Endothelial cell of umbilical vein (primary cell): ENCODE measurements at regions not wholly inside any gene's neighbourhood (a gene's known extent, or its start where the extent isn't known, plus 50 kb on each side); places are given as distances from the start of the nearest gene placed in this dataset.

ENCODE experiments used
- BruUV-seq: library from RNA; stranded (reverse); fragments of 400-500 nt; replicated peaks from 2 replicates; lab custom pipeline; 2021; lab: Mats Ljungman, UMichigan
- CTCF ChIA-PET: fragments of 300-600, 350-600 bp; sonication (Branson Sonifier 250); formaldehyde crosslinking; loops from one replicate; lab custom pipeline; 2021; ENCODE audit warnings: antibody characterized with exemption, inconsistent platforms; lab: Charles Lee
- POLR2A ChIA-PET: fragments of 300-600, 350-600 bp; sonication (Branson Sonifier 250); formaldehyde crosslinking; loops from one replicate; lab custom pipeline; 2021; ENCODE audit warnings: antibody characterized with exemption, inconsistent platforms; lab: Charles Lee
- DNase-seq: peaks from one replicate; pipeline ENCODE4 v3.0.0-alpha.2; 2011; ENCODE audit warnings: low read depth, low spot score
- FAIRE-seq: peaks from 2 replicates; lab custom pipeline; 2011; peaks lifted over from hg19 to GRCh38; lab: Jason Lieb, UNC
- H2AFZ ChIP-seq: 2 replicates; pipeline ENCODE4 v1.6.0; 2012; ENCODE audit warnings: low read depth, low read length, control low read depth, inconsistent platforms
- H3K27ac ChIP-seq: 2 replicates; pipeline ENCODE4 v1.5.1; 2011; ENCODE audit warnings: low read depth, mild to moderate bottlenecking, control low read depth, low read length, moderate library complexity; ENCODE audit not compliant: insufficient read depth
- H3K27me3 ChIP-seq, 2 experiments: 2 replicates each; pipeline versions ENCODE4 v1.6.0 to v1.6.1; 2011; ENCODE audit warnings: low read length in 2 of 2, mixed read lengths in 1 of 2; ENCODE audit not compliant: control insufficient read depth in 2 of 2, insufficient read depth in 2 of 2
- H3K36me3 ChIP-seq, 2 experiments: 2 replicates in 1 of 2; 3 replicates in 1 of 2; pipeline ENCODE4 v1.5.1; 2011; ENCODE audit warnings: low read length in 2 of 2, mild to moderate bottlenecking in 1 of 2, moderate library complexity in 1 of 2; ENCODE audit not compliant: control insufficient read depth in 2 of 2, insufficient read depth in 2 of 2; ENCODE audit errors: extremely low read depth in 1 of 2
- H3K4me1 ChIP-seq: 3 replicates; pipeline ENCODE4 v1.5.1; 2011; ENCODE audit warnings: mild to moderate bottlenecking, low read length; ENCODE audit not compliant: control insufficient read depth, insufficient read depth; ENCODE audit errors: extremely low read depth
- H3K4me2 ChIP-seq: 2 replicates; pipeline ENCODE4 v1.6.1; 2011; ENCODE audit warnings: low read length, control low read depth, mixed read lengths; ENCODE audit not compliant: insufficient read depth
- H3K4me3 ChIP-seq, 3 experiments: fragments of 200-600 bp in 1 of 3; sonication (generic), shearing (Covaris generic) in 1 of 3; replicated peaks in 1 of 3; 2 replicates each; pipeline ENCODE4 v1.5.1; 2011 to 2016; ENCODE audit warnings: control low read depth in 3 of 3, low read length in 3 of 3, mild to moderate bottlenecking in 2 of 3, inconsistent platforms in 1 of 3, low read depth in 1 of 3, moderate library complexity in 1 of 3; ENCODE audit not compliant: insufficient read depth in 1 of 3
- H3K79me2 ChIP-seq: 2 replicates; pipeline ENCODE4 v1.6.0; 2012; ENCODE audit warnings: low read length, inconsistent platforms; ENCODE audit not compliant: control insufficient read depth, insufficient read depth
- H3K9ac ChIP-seq: replicated peaks from 2 replicates; pipeline ENCODE3; 2011; ENCODE audit warnings: low read length, control low read depth; ENCODE audit not compliant: insufficient read depth; ENCODE audit errors: extremely low read depth
- H3K9me1 ChIP-seq: replicated peaks from 3 replicates; pipeline ENCODE4 v1.6.0; 2011; ENCODE audit warnings: mild to moderate bottlenecking, low read length; ENCODE audit not compliant: control insufficient read depth, insufficient read depth; ENCODE audit errors: extremely low read depth
- H3K9me3 ChIP-seq: replicated peaks from 2 replicates; pipeline ENCODE4 v1.5.1; 2012; ENCODE audit warnings: low read length, inconsistent platforms; ENCODE audit not compliant: control insufficient read depth, insufficient read depth
- H4K20me1 ChIP-seq: replicated peaks from 2 replicates; pipeline ENCODE3; 2011; ENCODE audit warnings: mild to moderate bottlenecking, low read length; ENCODE audit not compliant: control insufficient read depth, insufficient read depth; ENCODE audit errors: extremely low read depth
- EZH2 ChIP-seq: IDR thresholded peaks from 2 replicates; pipeline ENCODE4 v1.6.1; 2012; ENCODE audit warnings: borderline replicate concordance, low read depth, mild to moderate bottlenecking, moderate library complexity, low read length, inconsistent platforms; ENCODE audit not compliant: severe bottlenecking
- FOS ChIP-seq: IDR thresholded peaks from 2 replicates; pipeline ENCODE4 v1.6.1; 2011; ENCODE audit warnings: mild to moderate bottlenecking, low read length, moderate library complexity, borderline replicate concordance; ENCODE audit not compliant: insufficient read depth
- GATA2 ChIP-seq: IDR thresholded peaks from 2 replicates; pipeline ENCODE4 v1.7.0; 2011; ENCODE audit warnings: low read depth, mild to moderate bottlenecking, moderate library complexity, mixed read lengths, low read length; ENCODE audit not compliant: insufficient read length, insufficient read depth
- JUN ChIP-seq: IDR thresholded peaks from 2 replicates; pipeline ENCODE4 v1.6.1; 2011; ENCODE audit warnings: borderline replicate concordance, low read depth; ENCODE audit not compliant: insufficient read length, insufficient read depth
- MAX ChIP-seq: IDR thresholded peaks from 2 replicates; pipeline ENCODE4 v1.6.1; 2011; ENCODE audit not compliant: insufficient read depth, insufficient read length
- MYC ChIP-seq: IDR thresholded peaks from one replicate; pipeline ENCODE4 v1.6.1; 2011; ENCODE audit warnings: mild to moderate bottlenecking, low read depth, low read length
- POLR2A ChIP-seq: IDR thresholded peaks from 2 replicates; pipeline ENCODE4 v1.6.1; 2012; ENCODE audit warnings: low read depth, mild to moderate bottlenecking, control low read depth, low read length
- POLR2AphosphoS5 ChIP-seq: IDR thresholded peaks from 2 replicates; pipeline ENCODE4 v1.6.1; 2012; ENCODE audit warnings: low read depth, mild to moderate bottlenecking, control low read depth, low read length, moderate library complexity; ENCODE audit not compliant: insufficient read depth
- dilution Hi-C: fragments of 300-500 bp; cut with MboI; formaldehyde crosslinking; loops from one replicate; pipeline ENCODE4 v1.15.0; 2019; ENCODE audit warnings: low sequenced_read_pairs; ENCODE audit not compliant: extremely low pct_ligation_motif_present
- intact Hi-C: fragments of 100-400 bp; cut with micrococcal nuclease; formaldehyde crosslinking; loops from one replicate; pipeline ENCODE4 v1.10.0; 2022
- TF ChIP-seq, protein P1 (sequence below), 2 donors: IDR thresholded peaks; 1 replicate in 1 of 2; 2 replicates in 1 of 2; pipeline ENCODE4 v1.5.1; 2011; ENCODE audit warnings: low read length in 2 of 2, mild to moderate bottlenecking in 2 of 2, moderate library complexity in 2 of 2, control low read depth in 1 of 2, inconsistent platforms in 1 of 2, low read depth in 1 of 2; ENCODE audit not compliant: insufficient read depth in 1 of 2; ENCODE audit errors: extremely low read depth in 1 of 2

- Histone ChIP-seq H3K9ac (no peak overlapping the region), H3K9me1 (no peaks in the 10 kb centered on the region), H3K4me3 (no peak overlapping the region), H3K9me3 (no peaks in the 10 kb centered on the region), H3K27ac (no peak overlapping the region), H4K20me1 (no peaks in the 10 kb centered on the region), H3K36me3 (no peaks in the 10 kb centered on the region), H3K4me2 (no peak overlapping the region), H2AFZ (no peak overlapping the region), H3K27me3 (peaks cover 0 to 1% of the 10 kb centered on the region in 2 experiments), H3K4me1 (no peaks in the 10 kb centered on the region), H3K79me2 (no peaks in the 10 kb centered on the region)
- ChIA-PET CTCF (no interaction called here), POLR2A (no interaction called here)
- no peak for TF ChIP-seq EZH2
- TF ChIP-seq MAX: no peak
- FAIRE-seq (no peak), DNase-seq (no peak)
- intact Hi-C loops (no loop called here), dilution Hi-C loops (no loop called here)
- BruUV-seq: no TSS peak
Measured at GRCh38 chr1:25106976-25107642, 125.2 kb downstream of the SYF2 start.

GRCh38 chr1:25106352-25106751, 126.0 kb downstream of the SYF2 start:
- Histone ChIP-seq H3K27me3 (peaks cover 0 to 1% of the 10 kb centered on the region in 2 experiments), H3K79me2 (no peaks in the 10 kb centered on the region), H4K20me1 (no peaks in the 10 kb centered on the region), H2AFZ (no peak overlapping the region), H3K4me2 (no peak overlapping the region), H3K9me3 (no peaks in the 10 kb centered on the region), H3K27ac (no peak overlapping the region), H3K9ac (no peak overlapping the region), H3K36me3 (no peaks in the 10 kb centered on the region), H3K9me1 (no peaks in the 10 kb centered on the region), H3K4me3 (no peak overlapping the region), H3K4me1 (no peaks in the 10 kb centered on the region)
- no TSS peak for BruUV-seq
- dilution Hi-C loops (no loop called here), intact Hi-C loops (no loop called here)
- DNase-seq (no peak), FAIRE-seq (no peak)
- CTCF ChIA-PET: no interaction called here
- POLR2A ChIA-PET: no interaction called here
- no peak for TF ChIP-seq EZH2
- no peak for TF ChIP-seq JUN
- no peak for TF ChIP-seq POLR2A
- no peak for TF ChIP-seq MYC
- no peak for TF ChIP-seq POLR2AphosphoS5
- TF ChIP-seq GATA2: no peak
- TF ChIP-seq MAX: no peak
- no peak for TF ChIP-seq FOS
- TF ChIP-seq, protein P1, sequence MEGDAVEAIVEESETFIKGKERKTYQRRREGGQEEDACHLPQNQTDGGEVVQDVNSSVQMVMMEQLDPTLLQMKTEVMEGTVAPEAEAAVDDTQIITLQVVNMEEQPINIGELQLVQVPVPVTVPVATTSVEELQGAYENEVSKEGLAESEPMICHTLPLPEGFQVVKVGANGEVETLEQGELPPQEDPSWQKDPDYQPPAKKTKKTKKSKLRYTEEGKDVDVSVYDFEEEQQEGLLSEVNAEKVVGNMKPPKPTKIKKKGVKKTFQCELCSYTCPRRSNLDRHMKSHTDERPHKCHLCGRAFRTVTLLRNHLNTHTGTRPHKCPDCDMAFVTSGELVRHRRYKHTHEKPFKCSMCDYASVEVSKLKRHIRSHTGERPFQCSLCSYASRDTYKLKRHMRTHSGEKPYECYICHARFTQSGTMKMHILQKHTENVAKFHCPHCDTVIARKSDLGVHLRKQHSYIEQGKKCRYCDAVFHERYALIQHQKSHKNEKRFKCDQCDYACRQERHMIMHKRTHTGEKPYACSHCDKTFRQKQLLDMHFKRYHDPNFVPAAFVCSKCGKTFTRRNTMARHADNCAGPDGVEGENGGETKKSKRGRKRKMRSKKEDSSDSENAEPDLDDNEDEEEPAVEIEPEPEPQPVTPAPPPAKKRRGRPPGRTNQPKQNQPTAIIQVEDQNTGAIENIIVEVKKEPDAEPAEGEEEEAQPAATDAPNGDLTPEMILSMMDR (IDR thresholded peaks at IDR 0.05; ENCODE audit: extremely low read depth in 1 of 2, insufficient read depth in 1 of 2, low read depth in 1 of 2, low read length in 2 of 2): no peak
